IMR-90 (cell line): ENCODE measurements at regions not wholly inside any gene's neighbourhood (a gene's known extent, or its start where the extent isn't known, plus 50 kb on each side); places are given as distances from the start of the nearest gene placed in this dataset.

Source experiments
- ATAC-seq: fragments of 200-7000 bp; cut with Tn5 transposase; 2 replicates; pipeline ENCODE4 v1.9.1; 2020; ENCODE audit warnings: low read depth, mild to moderate bottlenecking, moderate library complexity
- BruUV-seq: library from RNA; stranded (reverse); fragments of 400-500 nt; replicated peaks from 2 replicates; lab custom pipeline; 2021; lab: Mats Ljungman, UMichigan
- CTCF ChIA-PET: fragments of 300-600 bp; formaldehyde crosslinking; extraction: SDS; loops from one replicate; lab custom pipeline; 2021; ENCODE audit warnings: antibody characterized with exemption; lab: Yijun Ruan, JAX
- POLR2A ChIA-PET: fragments of 300-600 bp; sonication (Branson Sonifier 250); formaldehyde crosslinking; loops from one replicate; lab custom pipeline; 2022; ENCODE audit warnings: antibody characterized with exemption; ENCODE audit not compliant: unreplicated experiment; lab: Charles Lee
- DNase-seq: peaks from one replicate; pipeline ENCODE4 v3.0.0; 2013
- H2AFZ ChIP-seq: replicated peaks from 2 replicates; pipeline ENCODE3; 2013; ENCODE audit warnings: low read length, mild to moderate bottlenecking; ENCODE audit not compliant: poor library complexity
- H2AK5ac ChIP-seq: 2 replicates; pipeline ENCODE4 v1.6.1; 2013; ENCODE audit warnings: low read depth, low read length, inconsistent platforms
- H2AK9ac ChIP-seq: replicated peaks from 2 replicates; pipeline ENCODE3; 2013; ENCODE audit warnings: mild to moderate bottlenecking, low read depth, low read length, moderate library complexity; ENCODE audit not compliant: poor library complexity
- H2BK120ac ChIP-seq: 2 replicates; pipeline ENCODE4 v1.6.1; 2013; ENCODE audit warnings: low read depth, low read length, inconsistent platforms
- H2BK15ac ChIP-seq: 3 replicates; pipeline ENCODE4 v1.6.1; 2013; ENCODE audit warnings: low read depth, low read length, inconsistent platforms
- H2BK20ac ChIP-seq: 2 replicates; pipeline ENCODE4 v1.6.1; 2013; ENCODE audit warnings: low read depth, mild to moderate bottlenecking, inconsistent platforms, low read length, moderate library complexity
- H2BK5ac ChIP-seq: 2 replicates; pipeline ENCODE4 v1.6.1; 2013; ENCODE audit warnings: mild to moderate bottlenecking, low read depth, low read length, inconsistent platforms; ENCODE audit not compliant: poor library complexity, severe bottlenecking
- H3K14ac ChIP-seq: replicated peaks from 2 replicates; pipeline ENCODE4 v1.6.1; 2013; ENCODE audit warnings: low read depth, low read length, inconsistent platforms
- H3K18ac ChIP-seq: 2 replicates; pipeline ENCODE4 v1.6.1; 2013; ENCODE audit warnings: low read depth, low read length, control low read depth
- H3K23ac ChIP-seq: 2 replicates; pipeline ENCODE4 v1.6.1; 2013; ENCODE audit warnings: low read depth, low read length, inconsistent platforms
- H3K27ac ChIP-seq: 2 replicates; pipeline ENCODE4 v1.5.1; 2013; ENCODE audit warnings: mild to moderate bottlenecking, control low read depth, low read length; ENCODE audit not compliant: insufficient read depth
- H3K27me3 ChIP-seq: 2 replicates; pipeline ENCODE4 v1.6.1; 2013; ENCODE audit warnings: low read length; ENCODE audit not compliant: control insufficient read depth, insufficient read depth
- H3K36me3 ChIP-seq: 2 replicates; pipeline ENCODE4 v1.6.1; 2013; ENCODE audit warnings: low read length, mixed read lengths; ENCODE audit not compliant: control insufficient read depth, insufficient read depth
- H3K4ac ChIP-seq: 2 replicates; pipeline ENCODE4 v1.6.1; 2013; ENCODE audit warnings: low read depth, low read length, inconsistent platforms
- H3K4me1 ChIP-seq: 2 replicates; pipeline ENCODE4 v1.6.1; 2013; ENCODE audit warnings: low read length, mixed read lengths; ENCODE audit not compliant: control insufficient read depth, insufficient read depth
- H3K4me2 ChIP-seq: 2 replicates; pipeline ENCODE4 v1.6.1; 2013; ENCODE audit warnings: low read depth, mild to moderate bottlenecking, control low read depth, low read length, moderate library complexity
- H3K4me3 ChIP-seq: 2 replicates; pipeline ENCODE4 v1.5.1; 2013; ENCODE audit warnings: low read depth, mild to moderate bottlenecking, control low read depth, low read length, moderate library complexity; ENCODE audit not compliant: insufficient read depth
- H3K56ac ChIP-seq: 2 replicates; pipeline ENCODE4 v1.6.1; 2013; ENCODE audit warnings: low read length, inconsistent platforms; ENCODE audit not compliant: insufficient read depth; ENCODE audit errors: extremely low read depth
- H3K79me1 ChIP-seq, 2 experiments: 2 replicates each; pipeline ENCODE4 v1.6.1; 2013; ENCODE audit warnings: low read length in 2 of 2, inconsistent platforms in 1 of 2, low read depth in 1 of 2
- H3K9ac ChIP-seq: 2 replicates; pipeline ENCODE4 v1.6.1; 2013; ENCODE audit warnings: low read depth, low read length, control low read depth
- H3K9me1 ChIP-seq: 2 replicates; pipeline ENCODE4 v1.6.1; 2013; ENCODE audit warnings: low read length, inconsistent platforms; ENCODE audit not compliant: insufficient read depth
- H3K9me3 ChIP-seq: 2 replicates; pipeline ENCODE4 v1.6.1; 2013; ENCODE audit warnings: low read length; ENCODE audit not compliant: control insufficient read depth, insufficient read depth
- H4K20me1 ChIP-seq: 2 replicates; pipeline ENCODE4 v1.6.1; 2013; ENCODE audit warnings: low read length, inconsistent platforms; ENCODE audit not compliant: insufficient read depth
- H4K5ac ChIP-seq: 2 replicates; pipeline ENCODE4 v1.6.1; 2013; ENCODE audit warnings: mild to moderate bottlenecking, low read depth, low read length, control low read depth
- H4K8ac ChIP-seq, 2 experiments: 2 replicates each; pipeline ENCODE4 v1.6.1; 2013; ENCODE audit warnings: low read depth in 2 of 2, low read length in 2 of 2, control low read depth in 1 of 2, inconsistent platforms in 1 of 2
- H4K91ac ChIP-seq: 2 replicates; pipeline ENCODE4 v1.6.1; 2013; ENCODE audit warnings: low read depth, low read length, inconsistent platforms; ENCODE audit not compliant: insufficient read depth
- BHLHE40 ChIP-seq: fragments of 150-350 bp; IDR thresholded peaks from 2 replicates; pipeline ENCODE4 v1.6.1; 2016; ENCODE audit warnings: mild to moderate bottlenecking, low read depth, low read length
- CEBPB ChIP-seq: IDR thresholded peaks from 2 replicates; pipeline ENCODE4 v1.6.1; 2012; ENCODE audit warnings: low read depth, low read length, improper control_type of control experiment
- CHD1 ChIP-seq: IDR thresholded peaks from 2 replicates; pipeline ENCODE4 v1.6.1; 2012; ENCODE audit warnings: low read depth, low read length, improper control_type of control experiment
- FOS ChIP-seq: fragments of 150-350 bp; IDR thresholded peaks from 2 replicates; pipeline ENCODE4 v1.6.1; 2016; ENCODE audit warnings: low read depth, low read length
- MAFK ChIP-seq: IDR thresholded peaks from 2 replicates; pipeline ENCODE4 v1.6.1; 2012; ENCODE audit warnings: low read depth, low read length, improper control_type of control experiment
- MAZ ChIP-seq: IDR thresholded peaks from 2 replicates; pipeline ENCODE4 v1.6.1; 2012; ENCODE audit warnings: low read depth, mild to moderate bottlenecking, low read length, improper control_type of control experiment, moderate library complexity, borderline replicate concordance
- NFE2L2 ChIP-seq: fragments of 150-350 bp; IDR thresholded peaks from 2 replicates; pipeline ENCODE4 v1.6.1; 2016; ENCODE audit warnings: low read depth, mild to moderate bottlenecking, low read length
- POLR2A ChIP-seq: IDR thresholded peaks from 2 replicates; pipeline ENCODE4 v1.6.1; 2012; ENCODE audit warnings: mild to moderate bottlenecking, low read depth, low read length
- RAD21 ChIP-seq: IDR thresholded peaks from 2 replicates; pipeline ENCODE4 v1.6.1; 2012; ENCODE audit warnings: low read length, improper control_type of control experiment
- RCOR1 ChIP-seq: IDR thresholded peaks from 2 replicates; pipeline ENCODE4 v1.6.1; 2012; ENCODE audit warnings: mild to moderate bottlenecking, low read length, improper control_type of control experiment; ENCODE audit not compliant: insufficient replicate concordance
- RFX5 ChIP-seq: IDR thresholded peaks from 2 replicates; pipeline ENCODE4 v1.8.0; 2012; ENCODE audit warnings: low read depth, mild to moderate bottlenecking, low read length, moderate library complexity
- SMC3 ChIP-seq: fragments of 150-350 bp; IDR thresholded peaks from 2 replicates; pipeline ENCODE4 v1.6.1; 2016; ENCODE audit warnings: low read depth, mild to moderate bottlenecking, antibody characterized with exemption, low read length, moderate library complexity
- WGBS, 2 experiments: methylation state at CpG; one replicate each; pipeline versions ENCODE4 v1.1.5 to v1.1.7; 2013; ENCODE audit warnings: missing lambda C conversion rate in 2 of 2; ENCODE audit not compliant: insufficient read length in 1 of 2; ENCODE audit errors: extremely low coverage in 2 of 2; 5-methylcytosine and 5-hydroxymethylcytosine counted together
- dilution Hi-C: fragments of 300-500 bp; cut with HindIII; formaldehyde crosslinking; loops from one replicate; pipeline ENCODE4 v1.14.3; 2018; ENCODE audit warnings: low sequenced_read_pairs; ENCODE audit not compliant: unreplicated experiment
- in situ Hi-C: fragments of 300-500 bp; cut with MboI; formaldehyde crosslinking; loops from 3 replicates; pipeline ENCODE4 v1.14.3; 2019; ENCODE audit warnings: low sequenced_read_pairs, inconsistent platforms, mixed read lengths
- intact Hi-C: fragments of 100-400 bp; cut with micrococcal nuclease; formaldehyde crosslinking; loops from 2 replicates; pipeline ENCODE4 v1.10.0; 2022
- TF ChIP-seq, protein P1 (sequence below): conservative IDR thresholded peaks from 2 replicates; pipeline ENCODE4 v1.5.1; 2012; ENCODE audit warnings: mild to moderate bottlenecking, low read depth, low read length, improper control_type of control experiment
- TF ChIP-seq, protein P2 (sequence below): fragments of 150-350 bp; IDR thresholded peaks from 2 replicates; pipeline ENCODE4 v1.6.1; 2017; ENCODE audit warnings: mild to moderate bottlenecking, antibody characterized with exemption, low read length, low read depth
- TF ChIP-seq, protein P3 (sequence below): fragments of 150-350 bp; IDR thresholded peaks from 2 replicates; pipeline ENCODE4 v1.6.1; 2016; ENCODE audit warnings: low read depth, mild to moderate bottlenecking, low read length, moderate library complexity, borderline replicate concordance

GRCh38 chr5:51060953-51061352 lies 322.3 kb upstream of the ISL1 start:
- no peak overlapping the region for H2BK120ac ChIP-seq
- no peak overlapping the region for H2BK15ac ChIP-seq
- no peak for DNase-seq
- no peak overlapping the region for H2BK20ac ChIP-seq
- no peak overlapping the region for H3K27ac ChIP-seq
- no TSS peak for BruUV-seq
- dilution Hi-C loops (no loop called here), in situ Hi-C loops (no loop called here), intact Hi-C loops (no loop called here)
- H2AK5ac ChIP-seq = no peak overlapping the region
- H2BK5ac ChIP-seq = no peak overlapping the region
- H3K9me1 ChIP-seq = no peaks in the 10 kb centered on the region
- no peaks in the 10 kb centered on the region for H3K36me3 ChIP-seq
- POLR2A ChIA-PET = no interaction called here
- ATAC-seq = no peak
- CTCF ChIA-PET = no interaction called here
- no peak overlapping the region for H3K14ac ChIP-seq
- H3K23ac ChIP-seq = no peak overlapping the region
- H4K20me1 ChIP-seq = no peaks in the 10 kb centered on the region
- TF ChIP-seq FOS (no peak), RAD21 (no peak), NFE2L2 (no peak), MAFK (no peak), CEBPB (no peak), CHD1 (no peak), SMC3 (no peak), POLR2A (no peak), MAZ (no peak), RCOR1 (no peak), RFX5 (no peak), BHLHE40 (no peak)
- TF ChIP-seq, protein P1, sequence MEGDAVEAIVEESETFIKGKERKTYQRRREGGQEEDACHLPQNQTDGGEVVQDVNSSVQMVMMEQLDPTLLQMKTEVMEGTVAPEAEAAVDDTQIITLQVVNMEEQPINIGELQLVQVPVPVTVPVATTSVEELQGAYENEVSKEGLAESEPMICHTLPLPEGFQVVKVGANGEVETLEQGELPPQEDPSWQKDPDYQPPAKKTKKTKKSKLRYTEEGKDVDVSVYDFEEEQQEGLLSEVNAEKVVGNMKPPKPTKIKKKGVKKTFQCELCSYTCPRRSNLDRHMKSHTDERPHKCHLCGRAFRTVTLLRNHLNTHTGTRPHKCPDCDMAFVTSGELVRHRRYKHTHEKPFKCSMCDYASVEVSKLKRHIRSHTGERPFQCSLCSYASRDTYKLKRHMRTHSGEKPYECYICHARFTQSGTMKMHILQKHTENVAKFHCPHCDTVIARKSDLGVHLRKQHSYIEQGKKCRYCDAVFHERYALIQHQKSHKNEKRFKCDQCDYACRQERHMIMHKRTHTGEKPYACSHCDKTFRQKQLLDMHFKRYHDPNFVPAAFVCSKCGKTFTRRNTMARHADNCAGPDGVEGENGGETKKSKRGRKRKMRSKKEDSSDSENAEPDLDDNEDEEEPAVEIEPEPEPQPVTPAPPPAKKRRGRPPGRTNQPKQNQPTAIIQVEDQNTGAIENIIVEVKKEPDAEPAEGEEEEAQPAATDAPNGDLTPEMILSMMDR = no peak
- TF ChIP-seq, protein P2, sequence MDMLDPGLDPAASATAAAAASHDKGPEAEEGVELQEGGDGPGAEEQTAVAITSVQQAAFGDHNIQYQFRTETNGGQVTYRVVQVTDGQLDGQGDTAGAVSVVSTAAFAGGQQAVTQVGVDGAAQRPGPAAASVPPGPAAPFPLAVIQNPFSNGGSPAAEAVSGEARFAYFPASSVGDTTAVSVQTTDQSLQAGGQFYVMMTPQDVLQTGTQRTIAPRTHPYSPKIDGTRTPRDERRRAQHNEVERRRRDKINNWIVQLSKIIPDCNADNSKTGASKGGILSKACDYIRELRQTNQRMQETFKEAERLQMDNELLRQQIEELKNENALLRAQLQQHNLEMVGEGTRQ = no peak
- TF ChIP-seq, protein P3, sequence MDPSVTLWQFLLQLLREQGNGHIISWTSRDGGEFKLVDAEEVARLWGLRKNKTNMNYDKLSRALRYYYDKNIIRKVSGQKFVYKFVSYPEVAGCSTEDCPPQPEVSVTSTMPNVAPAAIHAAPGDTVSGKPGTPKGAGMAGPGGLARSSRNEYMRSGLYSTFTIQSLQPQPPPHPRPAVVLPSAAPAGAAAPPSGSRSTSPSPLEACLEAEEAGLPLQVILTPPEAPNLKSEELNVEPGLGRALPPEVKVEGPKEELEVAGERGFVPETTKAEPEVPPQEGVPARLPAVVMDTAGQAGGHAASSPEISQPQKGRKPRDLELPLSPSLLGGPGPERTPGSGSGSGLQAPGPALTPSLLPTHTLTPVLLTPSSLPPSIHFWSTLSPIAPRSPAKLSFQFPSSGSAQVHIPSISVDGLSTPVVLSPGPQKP = no peak
- no peak overlapping the region for H2AFZ ChIP-seq
- peaks cover 7% of the 10 kb centered on the region; the same call in 1 of the 2 replicates for H3K9me3 ChIP-seq
- WGBS, 2 experiments = no CpG with 5 or more reads among the region's 5 CpGs
- H3K4me1 ChIP-seq = no peaks in the 10 kb centered on the region
- no peak overlapping the region for H4K5ac ChIP-seq
- H3K9ac ChIP-seq = no peak overlapping the region
- H3K4me3 ChIP-seq = no peak overlapping the region
- no peak overlapping the region for H3K4me2 ChIP-seq
- no peaks in the 10 kb centered on the region for H3K27me3 ChIP-seq
- no peaks in the 10 kb centered on the region for H3K79me1 ChIP-seq
- no peak overlapping the region for H3K4ac ChIP-seq
- no peak overlapping the region for H4K91ac ChIP-seq
- H3K56ac ChIP-seq = no peak overlapping the region
- H2AK9ac ChIP-seq = no peak overlapping the region
- H3K18ac ChIP-seq = no peak overlapping the region
- H4K8ac ChIP-seq = no peak overlapping the region
